ENCODE measurements at regions not wholly inside any gene's neighbourhood (a gene's known extent, or its start where the extent isn't known, plus 50 kb on each side); places are given as distances from the start of the nearest gene placed in this dataset.

DNA sequence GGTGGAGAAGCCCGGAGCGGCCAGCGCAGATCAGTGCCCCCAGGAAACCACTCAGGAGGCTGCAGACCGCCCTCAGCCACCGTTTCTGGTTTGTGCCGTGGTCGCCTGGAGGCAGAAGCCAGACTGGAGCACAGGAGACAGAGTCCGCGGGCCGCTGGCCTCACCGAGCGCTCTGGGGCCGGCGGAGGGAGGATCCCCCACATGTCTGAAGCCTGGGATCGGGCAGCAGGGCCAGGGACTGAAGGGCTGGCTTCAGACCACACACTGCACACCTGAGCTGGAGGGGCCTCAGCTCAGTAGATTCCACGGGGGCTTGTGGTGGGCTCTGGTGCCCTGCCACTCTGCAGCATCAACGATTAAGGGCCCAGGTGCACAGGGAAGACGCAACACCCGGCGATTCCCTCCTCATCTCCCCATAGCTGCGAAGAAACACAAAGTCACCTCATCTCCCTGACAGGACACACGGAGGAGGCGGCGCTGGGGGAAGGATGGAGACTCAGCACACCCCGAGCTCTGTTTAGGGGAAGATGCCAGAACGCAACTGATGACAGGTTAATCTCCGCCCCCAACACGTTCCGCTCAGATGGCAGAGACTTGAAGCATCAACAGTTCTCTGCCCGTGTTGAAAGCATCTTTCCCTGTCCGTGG, 408.1 kb downstream of the GALR1 start:
- H3K4me3 ChIP-seq (ENCODE audit: extremely low read depth, insufficient read depth, low read length, poor library complexity, severe bottlenecking) = no peak overlapping the region
- no peaks in the 10 kb centered on the region for H3K9me3 ChIP-seq (ENCODE audit: control insufficient read depth, low read length)
- no peak overlapping the region for H3K27ac ChIP-seq (ENCODE audit: low read depth, low read length, severe bottlenecking)
- WGBS, 2 experiments (ENCODE audit: insufficient coverage in 2 of 2) = 89 to 94% methylated on average over 16 to 31 of the region's 31 CpGs
- no peaks in the 10 kb centered on the region for H3K36me3 ChIP-seq (ENCODE audit: control insufficient read depth, insufficient read depth, low read length)
- H3K4me1 ChIP-seq (ENCODE audit: control insufficient read depth, insufficient read depth, low read length, poor library complexity, severe bottlenecking) = no peaks in the 10 kb centered on the region

- Histone ChIP-seq H3K9me3 (ENCODE audit: control insufficient read depth, low read length) (no peaks in the 10 kb centered on the region), H3K4me1 (ENCODE audit: control insufficient read depth, insufficient read depth, low read length, poor library complexity, severe bottlenecking) (no peaks in the 10 kb centered on the region), H3K27ac (ENCODE audit: low read depth, low read length, severe bottlenecking) (no peak overlapping the region), H3K36me3 (ENCODE audit: control insufficient read depth, insufficient read depth, low read length) (no peaks in the 10 kb centered on the region), H3K4me3 (ENCODE audit: extremely low read depth, insufficient read depth, low read length, poor library complexity, severe bottlenecking) (no peak overlapping the region)
- 88 to 89% methylated on average over 7 of the region's 7 CpGs for WGBS, 2 experiments (ENCODE audit: insufficient coverage in 2 of 2)
Observed at GRCh38 chr18:77658299-77658662, 408.6 kb downstream of the GALR1 start.

DNA sequence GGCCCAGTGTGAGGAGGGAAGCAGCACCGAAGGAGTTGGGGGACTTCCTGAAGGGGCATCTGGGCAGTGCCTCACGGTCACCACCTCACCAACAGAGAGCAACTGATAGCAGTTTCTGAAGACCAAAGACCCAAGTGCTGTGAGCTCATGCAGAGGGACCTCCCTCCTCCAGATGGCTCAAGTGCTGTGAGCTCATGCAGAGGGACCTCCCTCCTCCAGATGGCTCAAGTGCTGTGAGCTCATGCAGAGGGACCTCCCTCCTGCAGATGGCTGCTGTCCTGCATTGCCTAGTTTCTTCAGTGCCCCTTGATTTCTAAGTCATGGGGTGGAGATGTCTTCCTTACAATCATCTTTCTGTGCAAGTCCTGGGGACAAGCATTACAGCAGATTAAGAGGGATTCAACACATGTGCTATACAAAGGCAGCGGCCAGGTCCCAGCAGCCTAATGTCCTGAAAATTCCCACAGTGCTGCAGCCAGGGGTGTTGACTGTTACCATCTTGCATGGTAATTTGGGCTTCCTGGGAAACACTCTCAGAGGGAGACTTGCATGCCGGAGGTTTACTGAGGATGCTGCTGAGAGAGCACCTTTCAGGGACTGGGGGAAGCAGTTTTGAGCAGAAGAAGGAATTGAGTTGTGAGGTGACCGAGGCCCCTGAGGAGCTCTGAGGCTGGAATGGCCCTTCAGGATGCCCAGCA, 409.3 kb downstream of the GALR1 start:
- WGBS, 2 experiments (ENCODE audit: insufficient coverage in 2 of 2) = 78 to 79% methylated on average over 4 to 5 of the region's 5 CpGs
- no peaks in the 10 kb centered on the region for H3K4me1 ChIP-seq (ENCODE audit: control insufficient read depth, insufficient read depth, low read length, poor library complexity, severe bottlenecking)
- no peaks in the 10 kb centered on the region for H3K9me3 ChIP-seq (ENCODE audit: control insufficient read depth, low read length)
- no peaks in the 10 kb centered on the region for H3K36me3 ChIP-seq (ENCODE audit: control insufficient read depth, insufficient read depth, low read length)
- no peak overlapping the region for H3K27ac ChIP-seq (ENCODE audit: low read depth, low read length, severe bottlenecking)
- H3K4me3 ChIP-seq (ENCODE audit: extremely low read depth, insufficient read depth, low read length, poor library complexity, severe bottlenecking) = no peak overlapping the region

- no peak overlapping the region for H3K27ac ChIP-seq (ENCODE audit: low read depth, low read length, severe bottlenecking)
- no peaks in the 10 kb centered on the region for H3K36me3 ChIP-seq (ENCODE audit: control insufficient read depth, insufficient read depth, low read length)
- 88 to 92% methylated on average over 2 of the region's 3 CpGs for WGBS, 2 experiments (ENCODE audit: insufficient coverage in 2 of 2)
- no peaks in the 10 kb centered on the region for H3K4me1 ChIP-seq (ENCODE audit: control insufficient read depth, insufficient read depth, low read length, poor library complexity, severe bottlenecking)
- H3K9me3 ChIP-seq (ENCODE audit: control insufficient read depth, low read length) = no peaks in the 10 kb centered on the region
- H3K4me3 ChIP-seq (ENCODE audit: extremely low read depth, insufficient read depth, low read length, poor library complexity, severe bottlenecking) = no peak overlapping the region
Observed at GRCh38 chr18:77666613-77667012, 417.0 kb downstream of the GALR1 start.

GRCh38 chr18:77668219-77668618, 418.6 kb downstream of the GALR1 start:
- WGBS, 2 experiments (ENCODE audit: insufficient coverage in 2 of 2) = 93 to 94% methylated on average over 20 to 26 of the region's 26 CpGs

DNA sequence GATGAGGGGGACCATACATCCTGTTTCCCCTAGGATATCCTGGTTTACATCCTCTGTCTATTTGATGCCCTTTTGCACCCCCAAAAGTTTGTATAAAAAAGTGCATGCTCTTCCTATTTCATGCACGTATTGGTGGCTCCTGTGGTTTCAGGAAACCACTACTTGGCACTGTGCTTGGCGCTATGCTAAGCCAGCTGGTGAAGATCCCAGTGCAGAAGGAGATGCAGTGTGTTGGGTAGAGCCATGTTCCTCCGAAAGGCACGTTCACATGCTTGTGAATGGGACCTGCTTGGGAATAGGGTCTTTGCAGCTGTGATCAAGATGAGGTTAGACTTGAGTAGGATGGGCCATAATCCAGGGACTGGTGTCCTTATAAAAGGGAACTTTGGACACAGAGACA, 419.7 kb downstream of the GALR1 start:
- Histone ChIP-seq H3K27ac (ENCODE audit: low read depth, low read length, severe bottlenecking) (no peak overlapping the region), H3K36me3 (ENCODE audit: control insufficient read depth, insufficient read depth, low read length) (no peaks in the 10 kb centered on the region), H3K4me3 (ENCODE audit: extremely low read depth, insufficient read depth, low read length, poor library complexity, severe bottlenecking) (no peak overlapping the region), H3K4me1 (ENCODE audit: control insufficient read depth, insufficient read depth, low read length, poor library complexity, severe bottlenecking) (no peaks in the 10 kb centered on the region), H3K9me3 (ENCODE audit: control insufficient read depth, low read length) (no peaks in the 10 kb centered on the region)
- WGBS, 2 experiments (ENCODE audit: insufficient coverage in 2 of 2) = 80 to 96% methylated on average over 4 of the region's 4 CpGs

More at GRCh38 chr18:77668219-77668618, 418.6 kb downstream of the GALR1 start:
- no peak overlapping the region for H3K4me3 ChIP-seq (ENCODE audit: extremely low read depth, insufficient read depth, low read length, poor library complexity, severe bottlenecking)
- no peaks in the 10 kb centered on the region for H3K4me1 ChIP-seq (ENCODE audit: control insufficient read depth, insufficient read depth, low read length, poor library complexity, severe bottlenecking)
- H3K36me3 ChIP-seq (ENCODE audit: control insufficient read depth, insufficient read depth, low read length) = no peaks in the 10 kb centered on the region
- H3K9me3 ChIP-seq (ENCODE audit: control insufficient read depth, low read length) = no peaks in the 10 kb centered on the region
- no peak overlapping the region for H3K27ac ChIP-seq (ENCODE audit: low read depth, low read length, severe bottlenecking)

GRCh38 chr18:77671456-77672167, 422.0 kb downstream of the GALR1 start:
- WGBS, 2 experiments (ENCODE audit: insufficient coverage in 2 of 2) = 57 to 67% methylated on average over 4 to 14 of the region's 23 CpGs
- Histone ChIP-seq H3K4me1 (ENCODE audit: control insufficient read depth, insufficient read depth, low read length, poor library complexity, severe bottlenecking) (no peaks in the 10 kb centered on the region), H3K4me3 (ENCODE audit: extremely low read depth, insufficient read depth, low read length, poor library complexity, severe bottlenecking) (no peak overlapping the region), H3K9me3 (ENCODE audit: control insufficient read depth, low read length) (no peaks in the 10 kb centered on the region), H3K36me3 (ENCODE audit: control insufficient read depth, insufficient read depth, low read length) (no peaks in the 10 kb centered on the region), H3K27ac (ENCODE audit: low read depth, low read length, severe bottlenecking) (no peak overlapping the region)

GRCh38 chr18:77676910-77677309, 427.3 kb downstream of the GALR1 start:
- Histone ChIP-seq H3K4me1 (ENCODE audit: control insufficient read depth, insufficient read depth, low read length, poor library complexity, severe bottlenecking) (no peaks in the 10 kb centered on the region), H3K27ac (ENCODE audit: low read depth, low read length, severe bottlenecking) (no peak overlapping the region), H3K36me3 (ENCODE audit: control insufficient read depth, insufficient read depth, low read length) (no peaks in the 10 kb centered on the region), H3K4me3 (ENCODE audit: extremely low read depth, insufficient read depth, low read length, poor library complexity, severe bottlenecking) (no peak overlapping the region), H3K9me3 (ENCODE audit: control insufficient read depth, low read length) (no peaks in the 10 kb centered on the region)
- WGBS, 2 experiments (ENCODE audit: insufficient coverage in 2 of 2) = 24 to 29% methylated on average over 6 to 10 of the region's 10 CpGs

- WGBS, 2 experiments (ENCODE audit: insufficient coverage in 2 of 2) = 85 to 91% methylated on average over 4 to 5 of the region's 6 CpGs
- Histone ChIP-seq H3K27ac (ENCODE audit: low read depth, low read length, severe bottlenecking) (no peak overlapping the region), H3K4me1 (ENCODE audit: control insufficient read depth, insufficient read depth, low read length, poor library complexity, severe bottlenecking) (no peaks in the 10 kb centered on the region), H3K9me3 (ENCODE audit: control insufficient read depth, low read length) (no peaks in the 10 kb centered on the region), H3K36me3 (ENCODE audit: control insufficient read depth, insufficient read depth, low read length) (no peaks in the 10 kb centered on the region), H3K4me3 (ENCODE audit: extremely low read depth, insufficient read depth, low read length, poor library complexity, severe bottlenecking) (no peak overlapping the region)
Observed at GRCh38 chr18:77677536-77677935, 427.9 kb downstream of the GALR1 start.

DNA sequence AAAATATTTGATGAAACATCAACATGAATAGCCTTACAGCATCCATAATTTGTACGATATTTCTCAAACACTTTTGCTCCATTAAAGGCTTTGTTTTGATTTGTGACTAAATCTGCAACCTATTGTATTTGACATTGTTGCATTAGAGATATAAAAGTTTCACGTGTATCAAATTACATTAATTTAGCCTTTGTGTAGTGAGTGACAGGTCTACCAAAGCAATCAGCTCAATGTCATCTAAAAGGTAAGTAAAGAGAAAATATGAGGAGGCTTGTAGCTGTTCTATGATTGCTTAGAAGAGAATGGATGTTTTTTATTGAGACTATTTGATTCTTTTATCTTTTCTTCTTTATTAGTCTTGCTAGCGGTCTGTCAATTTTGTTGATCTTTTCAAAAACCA, 430.2 kb downstream of the GALR1 start:
- WGBS, 2 experiments (ENCODE audit: insufficient coverage in 2 of 2) = 90% methylated on average over 2 of the region's 3 CpGs; no CpG with 5 or more reads in 1 of the 2 experiments
- Histone ChIP-seq H3K4me1 (ENCODE audit: control insufficient read depth, insufficient read depth, low read length, poor library complexity, severe bottlenecking) (no peaks in the 10 kb centered on the region), H3K27ac (ENCODE audit: low read depth, low read length, severe bottlenecking) (no peak overlapping the region), H3K9me3 (ENCODE audit: control insufficient read depth, low read length) (no peaks in the 10 kb centered on the region), H3K36me3 (ENCODE audit: control insufficient read depth, insufficient read depth, low read length) (no peaks in the 10 kb centered on the region), H3K4me3 (ENCODE audit: extremely low read depth, insufficient read depth, low read length, poor library complexity, severe bottlenecking) (no peak overlapping the region)

DNA sequence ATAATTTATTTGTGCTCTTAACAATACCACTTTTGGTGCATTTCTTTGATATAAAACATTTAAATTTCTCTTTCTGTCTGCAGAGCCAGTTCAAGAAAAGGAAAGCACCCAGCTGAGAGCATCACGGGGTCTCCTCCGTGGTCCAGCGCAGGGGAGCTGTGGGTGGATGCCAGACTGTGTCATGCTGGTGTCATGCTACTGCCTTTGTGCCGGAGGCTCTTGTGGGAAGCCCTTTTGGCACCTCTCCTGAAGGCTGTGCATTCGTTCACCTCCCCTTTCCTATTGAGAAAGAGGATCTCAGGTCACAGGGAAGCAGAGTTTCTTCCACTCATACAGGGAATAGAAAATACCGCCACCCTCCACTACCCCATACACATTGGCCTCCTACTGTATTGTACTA, 450.4 kb downstream of the GALR1 start:
- Histone ChIP-seq H3K27ac (ENCODE audit: low read depth, low read length, severe bottlenecking) (no peak overlapping the region), H3K36me3 (ENCODE audit: control insufficient read depth, insufficient read depth, low read length) (no peaks in the 10 kb centered on the region), H3K9me3 (ENCODE audit: control insufficient read depth, low read length) (no peaks in the 10 kb centered on the region), H3K4me1 (ENCODE audit: control insufficient read depth, insufficient read depth, low read length, poor library complexity, severe bottlenecking) (no peaks in the 10 kb centered on the region), H3K4me3 (ENCODE audit: extremely low read depth, insufficient read depth, low read length, poor library complexity, severe bottlenecking) (no peak overlapping the region)
- 90 to 92% methylated on average over 3 to 4 of the region's 6 CpGs for WGBS, 2 experiments (ENCODE audit: insufficient coverage in 2 of 2)

Measured in mesodermal cell (in vitro differentiated cells).